ENCODE measurements at regions not wholly inside any gene's neighbourhood (a gene's known extent, or its start where the extent isn't known, plus 50 kb on each side); places are given as distances from the start of the nearest gene placed in this dataset.

- TF ChIP-seq, protein P1, sequence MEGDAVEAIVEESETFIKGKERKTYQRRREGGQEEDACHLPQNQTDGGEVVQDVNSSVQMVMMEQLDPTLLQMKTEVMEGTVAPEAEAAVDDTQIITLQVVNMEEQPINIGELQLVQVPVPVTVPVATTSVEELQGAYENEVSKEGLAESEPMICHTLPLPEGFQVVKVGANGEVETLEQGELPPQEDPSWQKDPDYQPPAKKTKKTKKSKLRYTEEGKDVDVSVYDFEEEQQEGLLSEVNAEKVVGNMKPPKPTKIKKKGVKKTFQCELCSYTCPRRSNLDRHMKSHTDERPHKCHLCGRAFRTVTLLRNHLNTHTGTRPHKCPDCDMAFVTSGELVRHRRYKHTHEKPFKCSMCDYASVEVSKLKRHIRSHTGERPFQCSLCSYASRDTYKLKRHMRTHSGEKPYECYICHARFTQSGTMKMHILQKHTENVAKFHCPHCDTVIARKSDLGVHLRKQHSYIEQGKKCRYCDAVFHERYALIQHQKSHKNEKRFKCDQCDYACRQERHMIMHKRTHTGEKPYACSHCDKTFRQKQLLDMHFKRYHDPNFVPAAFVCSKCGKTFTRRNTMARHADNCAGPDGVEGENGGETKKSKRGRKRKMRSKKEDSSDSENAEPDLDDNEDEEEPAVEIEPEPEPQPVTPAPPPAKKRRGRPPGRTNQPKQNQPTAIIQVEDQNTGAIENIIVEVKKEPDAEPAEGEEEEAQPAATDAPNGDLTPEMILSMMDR (IDR thresholded peaks at IDR 0.05): no peak
- TF ChIP-seq POLR2A (IDR thresholded peaks at IDR 0.05) (no peak), POLR2AphosphoS5 (IDR thresholded peaks at IDR 0.05) (no peak)
Observed at GRCh38 chr2:129623783-129624182, 355.7 kb upstream of the RAB6C start.

Data from prostate gland (tissue), 2 donors.